NCI-H510A treated with DMSO at 0.1 percent for 48 hours (cell line): ENCODE measurements at regions not wholly inside any gene's neighbourhood (a gene's known extent, or its start where the extent isn't known, plus 50 kb on each side); places are given as distances from the start of the nearest gene placed in this dataset.
"Not testable (repeated sequence)": the region's sequence is repeated elsewhere in the genome, so short reads cannot be mapped to it uniquely, and the experiment has no call there.

Source experiments
- DNase-seq: peaks from one replicate; lab custom pipeline; 2025; lab: John Stamatoyannopoulos, UW

GRCh38 chr4:110424144-110424543 is 51.8 kb upstream of the ENPEP start:
- DNase-seq, result no peak

GRCh38 chr4:110418641-110419040 is 57.3 kb upstream of the ENPEP start:
- DNase-seq, result no peak

- no peak for DNase-seq
These were observed 58.8 kb upstream of the ENPEP start for GRCh38 chr4:110417136-110417535.

- no peak for DNase-seq
These were observed 60.5 kb upstream of the ENPEP start for GRCh38 chr4:110415478-110415877.

- DNase-seq, result no peak
These were observed 60.9 kb upstream of the ENPEP start for GRCh38 chr4:110415041-110415440.

GRCh38 chr4:110414561-110414920 is 61.4 kb upstream of the ENPEP start:
- DNase-seq, result no peak

GRCh38 chr4:110413807-110414560 is 62.0 kb upstream of the ENPEP start:
- not testable (repeated sequence) for DNase-seq

- no peak for DNase-seq
These were observed 63.4 kb upstream of the ENPEP start for GRCh38 chr4:110412354-110413065.

GRCh38 chr4:110411574-110412011 is 64.4 kb upstream of the ENPEP start:
- peak; percentile 45 for DNase-seq

- DNase-seq, result peak; percentile 4
These were observed 64.9 kb upstream of the ENPEP start for GRCh38 chr4:110410853-110411573.

- no peak for DNase-seq
These were observed 75.9 kb upstream of the ENPEP start for GRCh38 chr4:110400086-110400485.

GRCh38 chr4:110399046-110399445 is 76.9 kb upstream of the ENPEP start:
- not testable (repeated sequence) for DNase-seq

- no peak for DNase-seq
These were observed 79.0 kb upstream of the ENPEP start for GRCh38 chr4:110396963-110397362.

- no peak for DNase-seq
These were observed 80.5 kb upstream of the ENPEP start for GRCh38 chr4:110395421-110395820.

GRCh38 chr4:110394871-110395270 is 81.1 kb upstream of the ENPEP start:
- no peak for DNase-seq

- no peak for DNase-seq
These were observed 94.2 kb upstream of the ENPEP start for GRCh38 chr4:110381784-110382183.

- no peak for DNase-seq
These were observed 103.5 kb upstream of the ENPEP start for GRCh38 chr4:110372485-110372884.

- no peak for DNase-seq
These were observed 104.8 kb upstream of the ENPEP start for GRCh38 chr4:110371016-110371770.

GRCh38 chr4:110368409-110368808 is 107.5 kb upstream of the ENPEP start:
- no peak for DNase-seq

GRCh38 chr4:110367156-110367555 is 108.8 kb upstream of the ENPEP start:
- DNase-seq, result no peak

GRCh38 chr4:110365761-110366160 is 110.2 kb upstream of the ENPEP start:
- no peak for DNase-seq

GRCh38 chr4:110364911-110365520 is 110.9 kb upstream of the ENPEP start:
- no peak for DNase-seq
